SK-N-SH treated with all-trans-retinoic acid at 6 μM for 48 hours (cell line): ENCODE measurements at regions not wholly inside any gene's neighbourhood (a gene's known extent, or its start where the extent isn't known, plus 50 kb on each side); places are given as distances from the start of the nearest gene placed in this dataset.
A peak's percentile ranks its signal among the peaks of the same experiment; 100 is the strongest.

Source experiments
- ATAC-seq: fragments of 200-7000 bp; cut with Tn5 transposase; 3 replicates; pipeline ENCODE4 v1.9.1; 2020; ENCODE audit warnings: mild to moderate bottlenecking, moderate library complexity
- ARNTL ChIP-seq: fragments of 450-650 bp; formaldehyde crosslinking; IDR thresholded peaks from 2 replicates; pipeline ENCODE4 v1.5.0; 2020; ENCODE audit warnings: low read depth, mild to moderate bottlenecking, moderate library complexity, borderline replicate concordance
- BACH2 ChIP-seq: fragments of 250-450 bp; sonication (Bioruptor Pico); IDR thresholded peaks from 2 replicates; pipeline ENCODE4 v1.9.0; 2021; ENCODE audit warnings: mild to moderate bottlenecking, borderline replicate concordance
- CREB5 ChIP-seq: fragments of 250-450 bp; sonication (Bioruptor Pico); IDR thresholded peaks from 2 replicates; pipeline ENCODE4 v1.5.1; 2020; ENCODE audit warnings: low read depth, mild to moderate bottlenecking, moderate library complexity
- CSDC2 ChIP-seq: fragments of 250-450 bp; sonication (Bioruptor Pico); IDR thresholded peaks from 2 replicates; pipeline ENCODE4 v1.5.0; 2020; ENCODE audit warnings: mild to moderate bottlenecking, moderate library complexity
- CSRNP3 ChIP-seq: fragments of 250-450 bp; sonication (Bioruptor Pico); IDR thresholded peaks from 2 replicates; pipeline ENCODE4 v1.5.1; 2021; ENCODE audit warnings: mild to moderate bottlenecking, moderate library complexity
- ESRRG ChIP-seq: fragments of 250-450 bp; sonication (Bioruptor Pico); IDR thresholded peaks from 2 replicates; pipeline ENCODE4 v1.6.1; 2021; ENCODE audit warnings: mild to moderate bottlenecking
- GLIS3 ChIP-seq: fragments of 250-450 bp; sonication (Bioruptor Pico); IDR thresholded peaks from 2 replicates; pipeline ENCODE4 v1.5.0; 2020; ENCODE audit warnings: mild to moderate bottlenecking, moderate library complexity
- ISL1 ChIP-seq: fragments of 250-450 bp; sonication (Bioruptor Pico); IDR thresholded peaks from 2 replicates; pipeline ENCODE4 v2.1.2; 2022; ENCODE audit warnings: mild to moderate bottlenecking, moderate library complexity
- OSR1 ChIP-seq: fragments of 250-450 bp; sonication (Bioruptor Pico); IDR thresholded peaks from 2 replicates; pipeline ENCODE4 v1.8.0; 2022; ENCODE audit warnings: moderate library complexity, mild to moderate bottlenecking, inconsistent platforms
- PATZ1 ChIP-seq: fragments of 250-450 bp; sonication (Bioruptor Pico); IDR thresholded peaks from 2 replicates; pipeline ENCODE4 v1.8.0; 2020; ENCODE audit warnings: mild to moderate bottlenecking, moderate library complexity, borderline replicate concordance
- POU6F1 ChIP-seq: fragments of 250-450 bp; sonication (Bioruptor Pico); IDR thresholded peaks from 2 replicates; pipeline ENCODE4 v1.8.0; 2021; ENCODE audit warnings: low read depth, mild to moderate bottlenecking, moderate library complexity, borderline replicate concordance
- PPARA ChIP-seq: fragments of 250-450 bp; sonication (Bioruptor Pico); IDR thresholded peaks from 2 replicates; pipeline ENCODE4 v1.5.0; 2020; ENCODE audit warnings: mild to moderate bottlenecking, borderline replicate concordance
- RARB ChIP-seq: fragments of 250-450 bp; sonication (Bioruptor Pico); IDR thresholded peaks from 2 replicates; pipeline ENCODE4 v1.8.0; 2021; ENCODE audit warnings: mild to moderate bottlenecking, moderate library complexity
- SNAI2 ChIP-seq: fragments of 250-450 bp; sonication (Bioruptor Pico); IDR thresholded peaks from 2 replicates; pipeline ENCODE4 v1.5.0; 2020; ENCODE audit warnings: mild to moderate bottlenecking, moderate library complexity
- TCF4 ChIP-seq: fragments of 250-450 bp; sonication (Bioruptor Pico); IDR thresholded peaks from 2 replicates; pipeline ENCODE4 v1.8.0; 2021; ENCODE audit warnings: mild to moderate bottlenecking, moderate library complexity, borderline replicate concordance
- TOX ChIP-seq: fragments of 250-450 bp; sonication (Bioruptor Pico); IDR thresholded peaks from 2 replicates; pipeline ENCODE4 v1.8.0; 2021; ENCODE audit warnings: mild to moderate bottlenecking, moderate library complexity, borderline replicate concordance
- TSHZ2 ChIP-seq: fragments of 250-450 bp; sonication (Bioruptor Pico); IDR thresholded peaks from 2 replicates; pipeline ENCODE4 v1.5.0; 2020; ENCODE audit warnings: mild to moderate bottlenecking, moderate library complexity
- ZC3H10 ChIP-seq: fragments of 250-450 bp; sonication (Bioruptor Pico); IDR thresholded peaks from 2 replicates; pipeline ENCODE4 v1.5.1; 2021; ENCODE audit warnings: mild to moderate bottlenecking, moderate library complexity
- ZFP3 ChIP-seq: fragments of 250-450 bp; sonication (Bioruptor Pico); IDR thresholded peaks from 2 replicates; pipeline ENCODE4 v1.5.0; 2020; ENCODE audit warnings: mild to moderate bottlenecking, moderate library complexity
- ZFP30 ChIP-seq: fragments of 450-650 bp; formaldehyde crosslinking; IDR thresholded peaks from 2 replicates; pipeline ENCODE4 v1.5.0; 2022; ENCODE audit warnings: mild to moderate bottlenecking, moderate library complexity
- ZNF565 ChIP-seq: fragments of 450-650 bp; formaldehyde crosslinking; conservative IDR thresholded peaks from 2 replicates; pipeline ENCODE4 v1.5.0; 2020; ENCODE audit warnings: low read depth, mild to moderate bottlenecking, moderate library complexity
- ZNF8 ChIP-seq: fragments of 450-650 bp; formaldehyde crosslinking; IDR thresholded peaks from 2 replicates; pipeline ENCODE4 v1.5.0; 2020; ENCODE audit warnings: mild to moderate bottlenecking, moderate library complexity

GRCh38 chr12:98374007-98374406 lies 141.4 kb upstream of the TMPO start:
- peak; percentile 81 for ATAC-seq
- TF ChIP-seq TSHZ2 (CRISPR knock-in tag) (no peak), ZFP3 (CRISPR knock-in tag) (no peak), TCF4 (CRISPR knock-in tag) (0 out of 2 replicates have a peak, but pooled peaks have one; percentile 26), TOX (CRISPR knock-in tag) (no peak), PPARA (CRISPR knock-in tag) (no peak), ZC3H10 (CRISPR knock-in tag) (no peak)

GRCh38 chr12:98379106-98379505 lies 136.3 kb upstream of the TMPO start:
- no peak for ATAC-seq
- no peak for TF ChIP-seq ZNF8
- no peak for TF ChIP-seq CSDC2
- no peak for TF ChIP-seq RARB
- no peak for TF ChIP-seq ZNF565 (CRISPR knock-in tag)
- TF ChIP-seq ARNTL, result no peak
- TF ChIP-seq GLIS3 (CRISPR knock-in tag), result no peak
- no peak for TF ChIP-seq ZC3H10 (CRISPR knock-in tag)
- no peak for TF ChIP-seq OSR1 (CRISPR knock-in tag)
- no peak for TF ChIP-seq PATZ1 (CRISPR knock-in tag)
- TF ChIP-seq SNAI2 (CRISPR knock-in tag), result no peak
- no peak for TF ChIP-seq POU6F1
- TF ChIP-seq CREB5 (CRISPR knock-in tag), result no peak
- TF ChIP-seq BACH2 (CRISPR knock-in tag), result no peak
- no peak for TF ChIP-seq TOX (CRISPR knock-in tag)
- no peak for TF ChIP-seq ESRRG
- TF ChIP-seq ISL1 (CRISPR knock-in tag), result no peak
- TF ChIP-seq PPARA (CRISPR knock-in tag), result no peak
- no peak for TF ChIP-seq TCF4 (CRISPR knock-in tag)
- no peak for TF ChIP-seq ZFP3 (CRISPR knock-in tag)

GRCh38 chr12:98385641-98386040 lies 129.7 kb upstream of the TMPO start:
- no peak for TF ChIP-seq BACH2 (CRISPR knock-in tag)
- no peak for TF ChIP-seq RARB
- TF ChIP-seq ZNF8, result no peak
- no peak for TF ChIP-seq ZFP3 (CRISPR knock-in tag)
- TF ChIP-seq CSRNP3 (CRISPR knock-in tag), result no peak
- TF ChIP-seq ESRRG, result no peak
- TF ChIP-seq CREB5 (CRISPR knock-in tag), result no peak
- no peak for TF ChIP-seq ZFP30 (CRISPR knock-in tag)
- no peak for ATAC-seq
